ENCODE measurements at regions not wholly inside any gene's neighbourhood (a gene's known extent, or its start where the extent isn't known, plus 50 kb on each side); places are given as distances from the start of the nearest gene placed in this dataset.

DNA sequence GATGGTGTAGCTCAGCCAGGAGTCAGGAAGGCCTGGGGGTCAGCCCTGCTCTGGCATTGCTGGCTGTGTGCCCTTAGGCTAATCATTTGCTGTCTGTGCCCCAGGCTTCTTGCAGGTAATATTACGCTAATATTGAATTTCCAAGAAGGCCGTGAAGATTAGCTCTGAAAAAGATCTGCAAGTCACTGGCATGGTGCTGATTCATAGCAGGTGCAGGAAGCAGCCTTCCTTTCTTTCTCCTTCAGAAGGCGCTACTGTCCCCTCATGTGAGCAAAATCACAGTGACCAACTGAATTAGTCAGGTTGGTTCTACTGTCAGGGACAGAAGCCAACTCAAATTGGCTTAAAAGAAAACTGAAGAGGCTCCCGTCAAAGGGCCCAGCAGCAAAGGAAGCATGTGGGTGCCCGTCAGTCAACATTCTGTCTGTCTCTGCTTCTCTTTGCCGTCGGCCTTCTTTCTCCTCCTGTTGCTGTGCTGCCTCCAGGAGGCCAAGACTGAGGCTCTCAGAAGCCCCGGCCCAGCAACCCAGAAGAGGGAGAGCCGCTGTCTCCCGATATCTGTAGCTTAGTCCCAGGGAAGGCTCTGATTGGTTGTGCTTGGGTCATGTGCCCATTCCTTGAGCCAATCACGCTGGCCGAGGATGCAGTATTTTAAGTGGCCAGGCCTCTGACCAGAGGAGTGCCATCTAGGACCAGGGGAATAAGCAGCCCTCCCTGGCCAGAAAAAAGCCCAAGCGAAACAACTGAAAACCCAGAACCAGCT is 67.8 kb upstream of the NEURL1B start:
- TF ChIP-seq, protein P1, sequence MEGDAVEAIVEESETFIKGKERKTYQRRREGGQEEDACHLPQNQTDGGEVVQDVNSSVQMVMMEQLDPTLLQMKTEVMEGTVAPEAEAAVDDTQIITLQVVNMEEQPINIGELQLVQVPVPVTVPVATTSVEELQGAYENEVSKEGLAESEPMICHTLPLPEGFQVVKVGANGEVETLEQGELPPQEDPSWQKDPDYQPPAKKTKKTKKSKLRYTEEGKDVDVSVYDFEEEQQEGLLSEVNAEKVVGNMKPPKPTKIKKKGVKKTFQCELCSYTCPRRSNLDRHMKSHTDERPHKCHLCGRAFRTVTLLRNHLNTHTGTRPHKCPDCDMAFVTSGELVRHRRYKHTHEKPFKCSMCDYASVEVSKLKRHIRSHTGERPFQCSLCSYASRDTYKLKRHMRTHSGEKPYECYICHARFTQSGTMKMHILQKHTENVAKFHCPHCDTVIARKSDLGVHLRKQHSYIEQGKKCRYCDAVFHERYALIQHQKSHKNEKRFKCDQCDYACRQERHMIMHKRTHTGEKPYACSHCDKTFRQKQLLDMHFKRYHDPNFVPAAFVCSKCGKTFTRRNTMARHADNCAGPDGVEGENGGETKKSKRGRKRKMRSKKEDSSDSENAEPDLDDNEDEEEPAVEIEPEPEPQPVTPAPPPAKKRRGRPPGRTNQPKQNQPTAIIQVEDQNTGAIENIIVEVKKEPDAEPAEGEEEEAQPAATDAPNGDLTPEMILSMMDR (IDR thresholded peaks at IDR 0.05) = no peak
- no peak for TF ChIP-seq POLR2A (IDR thresholded peaks at IDR 0.05)
